Mesothelial cell of epicardium (in vitro differentiated cells): ENCODE measurements at regions not wholly inside any gene's neighbourhood (a gene's known extent, or its start where the extent isn't known, plus 50 kb on each side); places are given as distances from the start of the nearest gene placed in this dataset.

Experiments
- DNase-seq, 2 experiments: peaks; one replicate each; pipeline ENCODE4 v3.0.0; 2021; ENCODE audit warnings: low spot score in 2 of 2; ENCODE audit not compliant: unreplicated experiment in 2 of 2
- H3K27ac Mint-ChIP-seq: 2 replicates; pipeline ENCODE4 v1.8.0; 2021; ENCODE audit warnings: mixed read lengths
- H3K27me3 Mint-ChIP-seq: 2 replicates; pipeline ENCODE4 v1.8.0; 2021; ENCODE audit warnings: low read depth, mixed read lengths
- H3K36me3 Mint-ChIP-seq: 2 replicates; pipeline ENCODE4 v1.8.0; 2021; ENCODE audit warnings: mixed read lengths
- H3K4me1 Mint-ChIP-seq: 2 replicates; pipeline ENCODE4 v1.8.0; 2021; ENCODE audit warnings: mixed read lengths
- H3K4me3 Mint-ChIP-seq: 2 replicates; pipeline ENCODE4 v1.8.0; 2021; ENCODE audit warnings: mild to moderate bottlenecking, moderate library complexity, mixed read lengths
- H3K9me3 Mint-ChIP-seq: 2 replicates; pipeline ENCODE4 v1.8.0; 2021; ENCODE audit warnings: mixed read lengths
- CTCF ChIP-seq: fragments of 200-600 bp; sonication (generic); IDR thresholded peaks from one replicate; pipeline ENCODE4 v1.5.0; 2021; ENCODE audit warnings: antibody characterized with exemption; ENCODE audit not compliant: unreplicated experiment

- peaks cover 8% of the 10 kb centered on the region for H3K9me3 Mint-ChIP-seq
- no peak for DNase-seq
- H3K4me1 Mint-ChIP-seq, result no peaks in the 10 kb centered on the region
- H3K27ac Mint-ChIP-seq, result no peak overlapping the region
- H3K4me3 Mint-ChIP-seq, result no peak overlapping the region
- no peak for TF ChIP-seq CTCF
- H3K27me3 Mint-ChIP-seq, result no peaks in the 10 kb centered on the region
- H3K36me3 Mint-ChIP-seq, result peaks cover under 1% of the 10 kb centered on the region
Measured at GRCh38 chr14:87013583-87013982, 979.4 kb downstream of the GALC start.

- Mint-ChIP-seq H3K9me3 (peaks cover 17% of the 10 kb centered on the region), H3K4me3 (no peak overlapping the region), H3K36me3 (peaks cover 12% of the 10 kb centered on the region), H3K4me1 (no peaks in the 10 kb centered on the region), H3K27ac (no peak overlapping the region), H3K27me3 (no peaks in the 10 kb centered on the region)
- DNase-seq, result no peak
- TF ChIP-seq CTCF, result no peak
Measured at GRCh38 chr14:87008965-87009364, 984.0 kb downstream of the GALC start.

GRCh38 chr14:87005280-87005679, 987.7 kb downstream of the GALC start:
- TF ChIP-seq CTCF, result no peak
- H3K27ac Mint-ChIP-seq, result no peak overlapping the region
- DNase-seq, result no peak
- peaks cover 17% of the 10 kb centered on the region for H3K9me3 Mint-ChIP-seq
- no peaks in the 10 kb centered on the region for H3K27me3 Mint-ChIP-seq
- peaks cover 12% of the 10 kb centered on the region for H3K36me3 Mint-ChIP-seq
- H3K4me3 Mint-ChIP-seq, result no peak overlapping the region
- H3K4me1 Mint-ChIP-seq, result peaks cover 18% of the 10 kb centered on the region

DNA sequence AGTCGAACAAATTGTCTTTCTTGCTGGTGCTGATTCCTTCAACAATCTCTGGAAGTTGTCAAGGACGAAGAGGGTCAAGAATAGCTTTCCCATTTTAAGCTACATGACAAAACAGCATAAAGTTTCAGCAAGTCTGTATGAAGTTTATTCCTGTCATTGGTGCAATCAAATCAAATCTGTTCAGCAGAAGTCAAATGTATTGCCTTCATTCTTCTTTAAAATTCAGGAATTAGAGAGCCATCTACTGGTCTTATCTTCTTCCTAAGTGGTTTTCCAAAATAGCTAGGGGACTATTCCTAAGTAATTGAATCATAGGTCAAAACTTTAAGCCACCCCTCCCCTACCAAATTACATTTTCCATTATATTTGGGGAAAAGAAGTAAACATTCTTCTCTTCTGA, 990.2 kb downstream of the GALC start:
- no peak overlapping the region for H3K27ac Mint-ChIP-seq
- H3K4me1 Mint-ChIP-seq, result peaks cover 25% of the 10 kb centered on the region
- peaks cover 8% of the 10 kb centered on the region for H3K9me3 Mint-ChIP-seq
- TF ChIP-seq CTCF, result no peak
- DNase-seq, result no peak
- no peaks in the 10 kb centered on the region for H3K27me3 Mint-ChIP-seq
- H3K36me3 Mint-ChIP-seq, result peaks cover 5% of the 10 kb centered on the region
- no peak overlapping the region for H3K4me3 Mint-ChIP-seq

DNA sequence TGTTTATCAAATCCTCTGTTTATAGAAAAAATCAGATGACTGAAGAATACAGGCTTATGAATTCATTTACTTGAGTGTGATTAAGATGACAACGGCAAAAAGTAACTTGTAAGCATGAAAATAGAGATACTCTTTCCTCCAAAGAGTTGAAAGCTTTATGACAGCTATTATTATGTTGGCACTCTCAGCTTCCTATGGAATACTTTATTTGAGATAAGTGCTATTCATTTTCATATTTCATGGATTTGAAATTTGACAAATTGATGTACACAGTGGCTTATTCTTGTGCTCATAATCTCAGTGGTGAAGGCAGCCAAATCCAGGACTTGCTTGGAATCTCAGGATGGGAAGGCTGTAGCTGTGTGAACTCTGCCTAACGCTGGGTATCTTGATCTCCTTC, 991.6 kb downstream of the GALC start:
- no peak for TF ChIP-seq CTCF
- H3K27ac Mint-ChIP-seq, result no peak overlapping the region
- peaks cover 31% of the 10 kb centered on the region for H3K4me1 Mint-ChIP-seq
- no peaks in the 10 kb centered on the region for H3K27me3 Mint-ChIP-seq
- H3K36me3 Mint-ChIP-seq, result no peaks in the 10 kb centered on the region
- H3K9me3 Mint-ChIP-seq, result no peaks in the 10 kb centered on the region
- H3K4me3 Mint-ChIP-seq, result no peak overlapping the region
- DNase-seq, result no peak

GRCh38 chr14:87000081-87000480, 992.9 kb downstream of the GALC start:
- Mint-ChIP-seq H3K4me1 (peaks cover 31% of the 10 kb centered on the region), H3K27ac (no peak overlapping the region), H3K36me3 (no peaks in the 10 kb centered on the region), H3K27me3 (no peaks in the 10 kb centered on the region), H3K9me3 (no peaks in the 10 kb centered on the region), H3K4me3 (no peak overlapping the region)
- TF ChIP-seq CTCF, result no peak
- DNase-seq, result no peak
